ENCODE measurements at regions not wholly inside any gene's neighbourhood (a gene's known extent, or its start where the extent isn't known, plus 50 kb on each side); places are given as distances from the start of the nearest gene placed in this dataset.

- no peak overlapping the region for H3K4me3 ChIP-seq (ENCODE audit: low read depth in 2 of 2, low read length in 2 of 2)
- intact Hi-C loops (cut with micrococcal nuclease; ENCODE audit: unreplicated experiment) (no loop called here), in situ Hi-C loops (cut with HindIII; ENCODE audit: low pct_unique_long_range_greater_than_20kb, low sequenced_read_pairs) (no loop called here)
- H3K4me1 ChIP-seq (ENCODE audit: control insufficient read depth, insufficient read depth, low read length), result no peaks in the 10 kb centered on the region
- ChIA-PET CTCF (no interaction called here), POLR2A (no interaction called here)
- no peaks in the 10 kb centered on the region for H3K9me3 ChIP-seq (ENCODE audit: control insufficient read depth, insufficient read depth, low read depth, low read length)
- DNase-seq (ENCODE audit: low read depth, low spot score), result no peak
- H3K36me3 ChIP-seq (ENCODE audit: control insufficient read depth, insufficient read depth, low read length), result no peaks in the 10 kb centered on the region
- H3K27me3 ChIP-seq (ENCODE audit: control insufficient read depth, insufficient read depth, low read length), result 0 out of 2 replicates have a peak, but pooled peaks cover 2% of the 10 kb centered on the region
- BruUV-seq (replicated peaks), result no TSS peak
- ATAC-seq, result no peak
- TF ChIP-seq TCF7L2 (IDR thresholded peaks at IDR 0.05; ENCODE audit: low read depth, low read length) (no peak), POLR2AphosphoS5 (IDR thresholded peaks at IDR 0.05; ENCODE audit: low read depth, low read length) (no peak), REST (IDR thresholded peaks at IDR 0.05; ENCODE audit: insufficient read depth in 1 of 2, low read depth in 2 of 2, low read length in 1 of 2) (no peak), CTCF (IDR thresholded peaks at IDR 0.05) (no peak), SIN3A (IDR thresholded peaks at IDR 0.05; ENCODE audit: borderline replicate concordance, insufficient read depth, low read depth, low read length) (no peak)
- no peak overlapping the region for H3K27ac ChIP-seq (ENCODE audit: low read length)
These were observed 103.8 kb upstream of the CRHR1 start for GRCh38 chr17:45680360-45680759.

- Histone ChIP-seq H3K36me3 (ENCODE audit: control insufficient read depth, insufficient read depth, low read length) (no peaks in the 10 kb centered on the region), H3K27ac (ENCODE audit: low read length) (no peak overlapping the region), H3K9me3 (ENCODE audit: control insufficient read depth, insufficient read depth, low read depth, low read length) (no peaks in the 10 kb centered on the region), H3K27me3 (ENCODE audit: control insufficient read depth, insufficient read depth, low read length) (0 out of 2 replicates have a peak, but pooled peaks cover 2% of the 10 kb centered on the region), H3K4me1 (ENCODE audit: control insufficient read depth, insufficient read depth, low read length) (no peaks in the 10 kb centered on the region), H3K4me3 (ENCODE audit: low read depth in 2 of 2, low read length in 2 of 2) (no peak overlapping the region)
- in situ Hi-C loops (cut with HindIII; ENCODE audit: low pct_unique_long_range_greater_than_20kb, low sequenced_read_pairs) (no loop called here), intact Hi-C loops (cut with micrococcal nuclease; ENCODE audit: unreplicated experiment) (no loop called here)
- ChIA-PET POLR2A (no interaction called here), CTCF (no interaction called here)
- TF ChIP-seq SIN3A (IDR thresholded peaks at IDR 0.05; ENCODE audit: borderline replicate concordance, insufficient read depth, low read depth, low read length) (no peak), CTCF (IDR thresholded peaks at IDR 0.05) (no peak), REST (IDR thresholded peaks at IDR 0.05; ENCODE audit: insufficient read depth in 1 of 2, low read depth in 2 of 2, low read length in 1 of 2) (no peak), TCF7L2 (IDR thresholded peaks at IDR 0.05; ENCODE audit: low read depth, low read length) (no peak), POLR2AphosphoS5 (IDR thresholded peaks at IDR 0.05; ENCODE audit: low read depth, low read length) (no peak)
- no peak for DNase-seq (ENCODE audit: low read depth, low spot score)
- BruUV-seq (replicated peaks), result no TSS peak
- ATAC-seq, result no peak
These were observed 102.4 kb upstream of the CRHR1 start for GRCh38 chr17:45681706-45682105.

All from Panc1 (cell line).